NCI-H526 (cell line): ENCODE measurements at regions not wholly inside any gene's neighbourhood (a gene's known extent, or its start where the extent isn't known, plus 50 kb on each side); places are given as distances from the start of the nearest gene placed in this dataset.
"Not testable (repeated sequence)": the region's sequence is repeated elsewhere in the genome, so short reads cannot be mapped to it uniquely, and the experiment has no call there.

Experiments
- DNase-seq, 2 experiments: peaks; one replicate each; lab custom pipeline; 2025; lab: John Stamatoyannopoulos, UW

DNA sequence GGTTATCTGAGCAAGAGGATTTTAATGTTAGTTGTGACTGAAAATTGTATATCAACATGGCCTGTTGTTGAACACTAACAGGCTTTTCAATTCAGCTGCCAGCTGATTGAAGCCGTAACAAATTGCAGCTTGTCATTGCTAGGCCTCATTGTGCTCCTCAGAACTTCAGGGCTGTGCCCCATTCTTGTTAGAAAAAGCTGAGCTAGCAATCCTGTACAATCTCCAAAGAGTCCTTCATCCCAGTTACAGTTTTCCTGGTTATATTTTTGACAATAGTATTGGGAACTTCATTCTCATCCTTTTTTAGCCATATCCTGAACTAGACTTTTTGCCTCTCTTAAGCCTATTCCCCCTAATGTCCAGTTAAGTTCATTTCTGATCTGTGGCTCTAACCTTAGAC lies 564.1 kb upstream of the ATXN7L3B start:
- no peak for DNase-seq

GRCh38 chr12:73984552-73984951 lies 553.1 kb upstream of the ATXN7L3B start:
- DNase-seq = no peak

- DNase-seq = no peak
Observed at GRCh38 chr12:73991138-73991537, 546.5 kb upstream of the ATXN7L3B start.

DNA sequence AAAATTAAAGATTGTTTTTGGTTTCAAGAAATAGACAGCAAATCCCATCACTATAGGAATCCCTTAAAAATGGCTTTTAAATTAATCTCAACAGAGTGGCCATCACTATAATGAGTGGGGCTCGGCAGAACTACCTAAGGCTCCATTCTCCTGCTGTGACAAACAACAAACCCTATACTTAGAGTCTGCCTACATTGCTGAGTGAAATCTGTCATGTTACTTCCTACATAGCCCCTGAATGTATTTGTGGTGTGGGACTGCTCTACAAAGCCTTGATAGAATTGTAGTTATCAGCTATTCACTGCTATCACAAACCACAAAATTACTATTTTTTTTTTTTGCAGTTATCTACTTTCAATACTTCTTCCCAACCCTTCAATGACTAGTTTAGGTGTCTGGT lies 538.7 kb upstream of the ATXN7L3B start:
- DNase-seq = no peak

- DNase-seq = no peak
Observed at GRCh38 chr12:74015118-74015517, 522.5 kb upstream of the ATXN7L3B start.

- not testable (repeated sequence) for DNase-seq
Observed at GRCh38 chr12:74016324-74016723, 521.3 kb upstream of the ATXN7L3B start.

- DNase-seq = no peak
Observed at GRCh38 chr12:74018849-74019248, 518.8 kb upstream of the ATXN7L3B start.

GRCh38 chr12:74021937-74022336 lies 515.7 kb upstream of the ATXN7L3B start:
- peak; percentile 16 to 64 for DNase-seq

DNA sequence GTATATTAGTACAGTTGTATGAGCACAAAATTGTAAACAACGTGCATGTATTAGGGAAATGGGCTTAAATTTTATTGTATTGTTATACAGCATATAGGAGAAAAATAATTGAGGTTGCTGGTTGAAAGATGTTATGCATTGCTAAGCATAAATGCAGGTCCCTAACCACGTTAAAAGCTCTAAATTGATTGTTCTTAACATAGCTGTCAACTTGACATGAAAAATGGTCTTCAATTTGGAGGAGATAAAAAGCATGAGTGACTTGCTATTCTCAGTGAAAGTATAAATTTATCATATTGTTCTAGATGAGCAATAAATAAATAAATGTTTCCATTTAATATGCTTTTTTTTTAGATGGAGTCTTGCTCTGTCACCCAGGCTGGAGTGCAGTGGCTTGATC lies 506.6 kb upstream of the ATXN7L3B start:
- no peak for DNase-seq

GRCh38 chr12:74033531-74033930 lies 504.1 kb upstream of the ATXN7L3B start:
- no peak for DNase-seq

GRCh38 chr12:74039138-74039537 lies 498.5 kb upstream of the ATXN7L3B start:
- DNase-seq = not testable (repeated sequence)

GRCh38 chr12:74043343-74043742 lies 494.3 kb upstream of the ATXN7L3B start:
- DNase-seq = no peak

- DNase-seq = no peak
Observed at GRCh38 chr12:74049348-74049747, 488.3 kb upstream of the ATXN7L3B start.

GRCh38 chr12:74051848-74052247 lies 485.8 kb upstream of the ATXN7L3B start:
- no peak for DNase-seq

- DNase-seq = no peak
Observed at GRCh38 chr12:74066476-74066875, 471.2 kb upstream of the ATXN7L3B start.

GRCh38 chr12:74071182-74071581 lies 466.5 kb upstream of the ATXN7L3B start:
- no peak for DNase-seq

- no peak for DNase-seq
Observed at GRCh38 chr12:74076918-74077317, 460.7 kb upstream of the ATXN7L3B start.

- DNase-seq = no peak
Observed at GRCh38 chr12:74105434-74105833, 432.2 kb upstream of the ATXN7L3B start.

GRCh38 chr12:74108729-74109128 lies 428.9 kb upstream of the ATXN7L3B start:
- no peak for DNase-seq

GRCh38 chr12:74111688-74112360 lies 425.8 kb upstream of the ATXN7L3B start:
- peak; percentile 64 to 76 for DNase-seq

GRCh38 chr12:74119811-74120362 lies 417.7 kb upstream of the ATXN7L3B start:
- DNase-seq = no peak

- no peak for DNase-seq
Observed at GRCh38 chr12:74120644-74121043, 417.0 kb upstream of the ATXN7L3B start.

DNA sequence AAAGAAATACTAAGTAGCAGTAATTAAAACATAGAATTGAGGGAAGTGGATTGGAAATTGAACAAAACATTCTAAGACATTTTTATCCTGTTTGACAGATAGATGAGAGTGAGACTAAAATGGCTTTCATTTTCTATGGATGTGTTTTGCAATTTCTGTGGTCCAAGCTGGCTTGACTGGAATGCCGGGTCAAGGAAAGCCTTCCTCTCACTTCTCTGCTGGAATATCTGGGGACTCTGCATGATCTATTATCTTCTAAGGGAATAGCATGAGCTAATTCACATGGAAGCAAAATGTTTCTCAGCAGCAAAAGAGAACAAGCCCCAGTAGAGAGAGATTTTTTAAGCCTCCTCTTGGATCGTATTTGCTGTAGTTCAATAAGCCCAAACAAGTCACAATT lies 407.9 kb upstream of the ATXN7L3B start:
- DNase-seq = no peak

GRCh38 chr12:74144396-74144795 lies 393.2 kb upstream of the ATXN7L3B start:
- DNase-seq = no peak
